AG04450 (cell line): ENCODE measurements at regions not wholly inside any gene's neighbourhood (a gene's known extent, or its start where the extent isn't known, plus 50 kb on each side); places are given as distances from the start of the nearest gene placed in this dataset.

Experiments
- CTCF ChIA-PET: fragments of 300-600, 350-600 bp; formaldehyde crosslinking; extraction: SDS; loops from one replicate; lab custom pipeline; 2022; ENCODE audit warnings: antibody characterized with exemption, inconsistent platforms; lab: Charles Lee
- POLR2A ChIA-PET: fragments of 350-600 bp; formaldehyde crosslinking; extraction: SDS; loops from one replicate; lab custom pipeline; 2021; ENCODE audit warnings: antibody characterized with exemption, inconsistent platforms; lab: Yijun Ruan, JAX
- DNase-seq: peaks from one replicate; pipeline ENCODE4 v3.0.0-alpha.2; 2011; ENCODE audit warnings: low read depth, low spot score
- H3K27ac ChIP-seq: one replicate; pipeline ENCODE4 v1.5.1; 2012; ENCODE audit warnings: low read depth, low read length, control low read depth
- H3K27me3 ChIP-seq: one replicate; pipeline ENCODE4 v1.6.0; 2012; ENCODE audit warnings: low read length; ENCODE audit not compliant: control insufficient read depth, insufficient read depth
- H3K4me3 ChIP-seq: 2 replicates; pipeline ENCODE4 v1.5.1; 2011; ENCODE audit warnings: mild to moderate bottlenecking, low read depth, low read length, control low read depth
- H3K9me3 ChIP-seq: 2 replicates; pipeline ENCODE4 v1.5.1; 2012; ENCODE audit warnings: low read length; ENCODE audit not compliant: control insufficient read depth, insufficient read depth
- TF ChIP-seq, protein P1 (sequence below): IDR thresholded peaks from 2 replicates; pipeline ENCODE4 v1.5.1; 2011; ENCODE audit warnings: low read depth, low read length, control low read depth, inconsistent platforms

DNA sequence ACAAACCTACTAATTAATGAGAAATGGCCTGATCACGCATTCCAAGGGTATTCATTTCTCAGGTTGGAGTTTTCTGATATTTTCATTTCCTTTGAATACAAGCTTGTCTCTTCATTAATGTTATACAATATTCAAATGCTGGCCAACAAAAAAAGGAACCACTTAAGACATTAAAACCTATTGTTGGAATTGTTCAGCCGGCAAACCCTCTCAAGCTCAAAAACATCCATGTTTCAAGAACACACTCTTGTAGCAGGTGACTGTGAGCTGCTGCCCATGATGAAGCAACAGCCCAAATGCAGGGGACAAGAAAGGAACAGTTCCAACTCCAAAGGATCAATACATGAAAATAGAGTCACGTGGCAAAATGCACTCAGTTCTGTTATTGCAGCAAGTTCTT lies 454.5 kb downstream of the BCL11A start:
- CTCF ChIA-PET: no interaction called here
- TF ChIP-seq, protein P1, sequence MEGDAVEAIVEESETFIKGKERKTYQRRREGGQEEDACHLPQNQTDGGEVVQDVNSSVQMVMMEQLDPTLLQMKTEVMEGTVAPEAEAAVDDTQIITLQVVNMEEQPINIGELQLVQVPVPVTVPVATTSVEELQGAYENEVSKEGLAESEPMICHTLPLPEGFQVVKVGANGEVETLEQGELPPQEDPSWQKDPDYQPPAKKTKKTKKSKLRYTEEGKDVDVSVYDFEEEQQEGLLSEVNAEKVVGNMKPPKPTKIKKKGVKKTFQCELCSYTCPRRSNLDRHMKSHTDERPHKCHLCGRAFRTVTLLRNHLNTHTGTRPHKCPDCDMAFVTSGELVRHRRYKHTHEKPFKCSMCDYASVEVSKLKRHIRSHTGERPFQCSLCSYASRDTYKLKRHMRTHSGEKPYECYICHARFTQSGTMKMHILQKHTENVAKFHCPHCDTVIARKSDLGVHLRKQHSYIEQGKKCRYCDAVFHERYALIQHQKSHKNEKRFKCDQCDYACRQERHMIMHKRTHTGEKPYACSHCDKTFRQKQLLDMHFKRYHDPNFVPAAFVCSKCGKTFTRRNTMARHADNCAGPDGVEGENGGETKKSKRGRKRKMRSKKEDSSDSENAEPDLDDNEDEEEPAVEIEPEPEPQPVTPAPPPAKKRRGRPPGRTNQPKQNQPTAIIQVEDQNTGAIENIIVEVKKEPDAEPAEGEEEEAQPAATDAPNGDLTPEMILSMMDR: no peak

GRCh38 chr2:60097298-60097697 lies 456.2 kb downstream of the BCL11A start:
- Histone ChIP-seq H3K9me3 (peaks cover 17% of the 10 kb centered on the region), H3K4me3 (no peak overlapping the region), H3K27me3 (no peaks in the 10 kb centered on the region), H3K27ac (no peak overlapping the region)
- TF ChIP-seq, protein P1: no peak
- ChIA-PET CTCF (no interaction called here), POLR2A (no interaction called here)
- DNase-seq: no peak

More for the DNA sequence above, 454.5 kb downstream of the BCL11A start:
- no peak for DNase-seq
- Histone ChIP-seq H3K9me3 (peaks cover 14% of the 10 kb centered on the region), H3K27me3 (no peaks in the 10 kb centered on the region), H3K27ac (no peak overlapping the region), H3K4me3 (no peak overlapping the region)
- POLR2A ChIA-PET: no interaction called here

DNA sequence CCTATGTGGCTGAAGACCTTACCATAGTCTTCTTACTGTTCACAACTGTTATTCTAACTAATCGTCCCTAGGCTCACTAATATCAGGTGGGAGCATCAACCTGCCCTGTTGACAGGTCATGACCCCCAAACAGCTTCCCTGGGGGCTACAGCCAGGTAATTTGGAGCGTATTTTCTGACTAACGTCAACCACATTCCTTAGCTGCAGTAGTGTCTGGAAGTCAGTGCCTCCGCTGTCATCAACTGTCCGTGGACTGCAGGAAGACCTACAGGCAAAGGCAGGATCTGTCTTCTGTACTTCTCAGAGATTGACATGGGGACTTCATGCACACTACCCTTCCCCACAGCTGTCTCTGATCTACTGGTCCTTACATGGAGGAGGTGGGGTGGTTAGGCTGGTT lies 456.9 kb downstream of the BCL11A start:
- Histone ChIP-seq H3K9me3 (peaks cover 17% of the 10 kb centered on the region), H3K27ac (no peak overlapping the region), H3K4me3 (no peak overlapping the region), H3K27me3 (no peaks in the 10 kb centered on the region)
- TF ChIP-seq, protein P1: no peak
- no peak for DNase-seq
- POLR2A ChIA-PET: no interaction called here
- CTCF ChIA-PET: no interaction called here

GRCh38 chr2:60095903-60096302 lies 457.6 kb downstream of the BCL11A start:
- Histone ChIP-seq H3K9me3 (peaks cover 17% of the 10 kb centered on the region), H3K27me3 (no peaks in the 10 kb centered on the region), H3K4me3 (no peak overlapping the region), H3K27ac (no peak overlapping the region)
- TF ChIP-seq, protein P1: no peak
- POLR2A ChIA-PET: no interaction called here
- no peak for DNase-seq
- CTCF ChIA-PET: no interaction called here

GRCh38 chr2:60095202-60095815 lies 458.1 kb downstream of the BCL11A start:
- POLR2A ChIA-PET: interaction anchor here (0.6 kb wide), 1 partner anchor 455 kb away, joined by 3 read pairs; no protein-coding TSS in a partner anchor
- CTCF ChIA-PET: no interaction called here

More at GRCh38 chr2:60095202-60095815, 458.1 kb downstream of the BCL11A start:
- H3K27ac ChIP-seq: no peak overlapping the region
- H3K27me3 ChIP-seq: no peaks in the 10 kb centered on the region
- peaks cover 17% of the 10 kb centered on the region for H3K9me3 ChIP-seq
- H3K4me3 ChIP-seq: no peak overlapping the region
- DNase-seq: no peak
- TF ChIP-seq, protein P1: no peak
